HG03175 (cell line): ENCODE measurements at regions not wholly inside any gene's neighbourhood (a gene's known extent, or its start where the extent isn't known, plus 50 kb on each side); places are given as distances from the start of the nearest gene placed in this dataset.

ENCODE experiments used
- ATAC-seq: cut with Tn5 transposase; IDR thresholded peaks from one replicate; pipeline ENCODE4 v1.9.1; 2021; ENCODE audit warnings: mild to moderate bottlenecking, moderate library complexity; ENCODE audit not compliant: unreplicated experiment

- ATAC-seq = no peak
Measured at GRCh38 chr20:48102931-48103660, 317.8 kb upstream of the SULF2 start.

- ATAC-seq = no peak
Measured at GRCh38 chr20:48102076-48102787, 317.0 kb upstream of the SULF2 start.

GRCh38 chr20:48100483-48100882 lies 315.2 kb upstream of the SULF2 start:
- no peak for ATAC-seq

GRCh38 chr20:48098866-48099265 lies 313.6 kb upstream of the SULF2 start:
- ATAC-seq = no peak

GRCh38 chr20:48098099-48098498 lies 312.8 kb upstream of the SULF2 start:
- no peak for ATAC-seq

- no peak for ATAC-seq
Measured at GRCh38 chr20:48096957-48097890, 311.9 kb upstream of the SULF2 start.

GRCh38 chr20:48096212-48096875 lies 311.1 kb upstream of the SULF2 start:
- ATAC-seq = no peak

- no peak for ATAC-seq
Measured at GRCh38 chr20:48094944-48095343, 309.7 kb upstream of the SULF2 start.

GRCh38 chr20:48094196-48094749 lies 309.0 kb upstream of the SULF2 start:
- no peak for ATAC-seq

- no peak for ATAC-seq
Measured at GRCh38 chr20:48092596-48093280, 307.5 kb upstream of the SULF2 start.

GRCh38 chr20:48090784-48091183 lies 305.5 kb upstream of the SULF2 start:
- no peak for ATAC-seq

- ATAC-seq = no peak
Measured at GRCh38 chr20:48090314-48090713, 305.0 kb upstream of the SULF2 start.

GRCh38 chr20:48080583-48080982 lies 295.3 kb upstream of the SULF2 start:
- no peak for ATAC-seq

- no peak for ATAC-seq
Measured at GRCh38 chr20:48079028-48079427, 293.7 kb upstream of the SULF2 start.

GRCh38 chr20:48076747-48077146 lies 291.5 kb upstream of the SULF2 start:
- ATAC-seq = no peak

GRCh38 chr20:48076247-48076646 lies 291.0 kb upstream of the SULF2 start:
- ATAC-seq = no peak

GRCh38 chr20:48075591-48076174 lies 290.4 kb upstream of the SULF2 start:
- ATAC-seq = no peak

- no peak for ATAC-seq
Measured at GRCh38 chr20:48070991-48071652, 285.8 kb upstream of the SULF2 start.

GRCh38 chr20:48069596-48069995 lies 284.3 kb upstream of the SULF2 start:
- no peak for ATAC-seq
